ENCODE measurements at regions not wholly inside any gene's neighbourhood (a gene's known extent, or its start where the extent isn't known, plus 50 kb on each side); places are given as distances from the start of the nearest gene placed in this dataset.
"Not testable (repeated sequence)": the region's sequence is repeated elsewhere in the genome, so short reads cannot be mapped to it uniquely, and the experiment has no call there.

DNA sequence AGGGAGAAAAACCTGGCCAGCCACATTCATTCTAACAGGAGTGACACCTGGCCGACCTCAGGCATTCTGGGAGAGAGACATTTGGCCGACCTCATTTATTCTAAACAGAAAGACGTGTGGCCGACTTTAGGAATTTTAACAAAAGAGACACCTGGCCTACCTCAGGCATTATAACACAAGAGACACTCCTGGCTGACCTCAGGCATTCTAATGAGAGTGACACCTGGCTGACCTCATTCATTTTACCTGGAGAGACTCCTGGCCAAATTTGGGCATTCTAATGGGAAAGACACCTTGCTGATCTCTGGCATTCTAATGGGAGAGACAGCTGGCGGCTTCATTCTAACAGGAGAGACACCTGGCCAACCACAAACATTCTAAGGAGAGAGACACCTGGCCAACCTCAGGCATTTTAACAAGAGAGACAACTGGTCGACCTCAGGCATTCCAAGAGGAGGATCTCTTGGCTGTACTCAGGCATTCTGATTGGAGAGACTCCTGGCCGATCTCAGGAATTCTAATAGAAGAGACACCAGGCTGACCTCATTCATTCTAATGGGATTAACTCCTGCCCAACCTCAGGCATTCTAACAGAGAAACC is 1353.9 kb downstream of the UQCRFS1 start:
- no peak overlapping the region for H3K4me3 ChIP-seq (ENCODE audit: low read depth, low read length)
- H3K4me1 ChIP-seq (ENCODE audit: control insufficient read depth, insufficient read depth, low read length) = no peaks in the 10 kb centered on the region
- H3K9me3 ChIP-seq (ENCODE audit: control insufficient read depth, insufficient read depth, low read depth, low read length) = peaks cover 10% of the 10 kb centered on the region
- H3K36me3 ChIP-seq (ENCODE audit: control insufficient read depth in 2 of 2, insufficient read depth in 1 of 2, low read length in 2 of 2) = no peaks in the 10 kb centered on the region
- ChIA-PET POLR2A (no interaction called here), CTCF (no interaction called here)
- TF ChIP-seq ZNF184 (tag by site-specific recombination; IDR thresholded peaks at IDR 0.05) = no peak
- no peak for TF ChIP-seq ZNF654 (tag by site-specific recombination; IDR thresholded peaks at IDR 0.05; ENCODE audit: low read depth)
- no peak for TF ChIP-seq GFI1B (tag by site-specific recombination; IDR thresholded peaks at IDR 0.05)
- TF ChIP-seq ZFHX2 (tag by site-specific recombination; conservative IDR thresholded peaks at IDR 0.05) = no peak
- TF ChIP-seq ZNF768 (tag by site-specific recombination; IDR thresholded peaks at IDR 0.05) = no peak
- no peak overlapping the region for H3K27ac ChIP-seq (ENCODE audit: extremely low read depth, low read depth, low read length)

DNA sequence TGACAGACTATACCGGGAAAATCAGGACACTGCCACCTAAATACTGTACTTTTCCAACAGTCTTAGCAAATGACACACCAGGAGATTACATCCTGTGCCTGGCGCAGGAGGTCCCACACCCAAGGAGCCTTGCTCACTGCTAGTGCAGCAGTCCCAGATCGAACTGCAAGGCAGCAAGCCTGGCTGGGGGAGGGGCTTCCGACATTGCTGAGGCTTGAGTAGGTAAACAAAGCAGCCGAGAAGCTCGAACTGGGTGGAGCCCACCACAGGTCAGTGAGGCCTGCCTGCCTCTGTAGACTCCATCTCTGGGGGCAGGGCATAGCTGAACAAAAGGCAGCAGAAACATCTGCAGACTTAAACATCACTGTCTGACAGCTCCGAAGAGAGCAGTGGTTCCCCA is 1360.0 kb downstream of the UQCRFS1 start:
- H3K36me3 ChIP-seq (ENCODE audit: control insufficient read depth in 2 of 2, insufficient read depth in 1 of 2, low read length in 2 of 2); H3K4me3 ChIP-seq (ENCODE audit: low read depth, low read length); H3K4me1 ChIP-seq (ENCODE audit: control insufficient read depth, insufficient read depth, low read length); CTCF ChIA-PET; POLR2A ChIA-PET; H3K27ac ChIP-seq (ENCODE audit: extremely low read depth, low read depth, low read length); H3K9me3 ChIP-seq (ENCODE audit: control insufficient read depth, insufficient read depth, low read depth, low read length): not testable (repeated sequence)

DNA sequence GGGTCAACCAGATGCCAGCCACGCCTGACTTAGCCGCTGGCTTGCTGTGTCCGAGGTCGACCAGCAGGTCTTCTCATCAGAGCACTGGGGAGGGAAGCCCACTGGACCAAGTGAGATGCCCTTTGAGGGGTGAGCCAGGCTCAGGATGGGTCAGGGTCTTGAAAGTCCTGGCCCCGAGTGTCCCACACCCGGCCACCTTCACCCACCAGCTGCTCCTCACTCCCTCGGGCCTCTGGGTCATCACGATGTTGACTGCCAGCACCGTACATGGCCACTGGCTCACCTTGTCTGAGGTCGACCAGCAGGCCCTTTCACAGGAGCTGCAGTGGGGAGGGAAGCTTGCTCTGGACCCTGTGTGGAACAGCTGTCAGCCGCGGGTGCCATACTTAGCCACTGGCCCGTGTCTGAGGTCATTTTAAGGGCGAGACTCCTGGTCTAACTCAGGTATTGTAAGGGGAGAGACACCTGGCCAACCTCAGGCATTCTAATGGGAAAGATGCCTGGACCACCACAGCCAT is 1361.3 kb downstream of the UQCRFS1 start:
- H3K4me1 ChIP-seq (ENCODE audit: control insufficient read depth, insufficient read depth, low read length) = no peaks in the 10 kb centered on the region
- no peak for TF ChIP-seq ZFP69B (tag by site-specific recombination; IDR thresholded peaks at IDR 0.05)
- no peak for TF ChIP-seq KLF8 (tag by site-specific recombination; IDR thresholded peaks at IDR 0.05)
- TF ChIP-seq, protein P1, sequence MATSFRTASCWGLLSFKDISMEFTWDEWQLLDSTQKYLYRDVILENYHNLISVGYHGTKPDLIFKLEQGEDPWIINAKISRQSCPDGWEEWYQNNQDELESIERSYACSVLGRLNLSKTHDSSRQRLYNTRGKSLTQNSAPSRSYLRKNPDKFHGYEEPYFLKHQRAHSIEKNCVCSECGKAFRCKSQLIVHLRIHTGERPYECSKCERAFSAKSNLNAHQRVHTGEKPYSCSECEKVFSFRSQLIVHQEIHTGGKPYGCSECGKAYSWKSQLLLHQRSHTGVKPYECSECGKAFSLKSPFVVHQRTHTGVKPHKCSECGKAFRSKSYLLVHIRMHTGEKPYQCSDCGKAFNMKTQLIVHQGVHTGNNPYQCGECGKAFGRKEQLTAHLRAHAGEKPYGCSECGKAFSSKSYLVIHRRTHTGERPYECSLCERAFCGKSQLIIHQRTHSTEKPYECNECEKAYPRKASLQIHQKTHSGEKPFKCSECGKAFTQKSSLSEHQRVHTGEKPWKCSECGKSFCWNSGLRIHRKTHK (tag by site-specific recombination; IDR thresholded peaks at IDR 0.05) = no peak
- TF ChIP-seq ZNF24 (tag by site-specific recombination; IDR thresholded peaks at IDR 0.05) = no peak
- TF ChIP-seq ZNF510 (tag by site-specific recombination; IDR thresholded peaks at IDR 0.05; ENCODE audit: insufficient replicate concordance) = no peak
- no peak for TF ChIP-seq ZNF404 (tag by site-specific recombination; IDR thresholded peaks at IDR 0.05)
- no peak for TF ChIP-seq ZNF664 (tag by site-specific recombination; IDR thresholded peaks at IDR 0.05)
- no peak for TF ChIP-seq BCL11B (tag by site-specific recombination; IDR thresholded peaks at IDR 0.05; ENCODE audit: low read depth)
- no peak for TF ChIP-seq FEZF1 (tag by site-specific recombination; IDR thresholded peaks at IDR 0.05)
- TF ChIP-seq ZNF37A (tag by site-specific recombination; IDR thresholded peaks at IDR 0.05) = no peak
- TF ChIP-seq, protein P2, sequence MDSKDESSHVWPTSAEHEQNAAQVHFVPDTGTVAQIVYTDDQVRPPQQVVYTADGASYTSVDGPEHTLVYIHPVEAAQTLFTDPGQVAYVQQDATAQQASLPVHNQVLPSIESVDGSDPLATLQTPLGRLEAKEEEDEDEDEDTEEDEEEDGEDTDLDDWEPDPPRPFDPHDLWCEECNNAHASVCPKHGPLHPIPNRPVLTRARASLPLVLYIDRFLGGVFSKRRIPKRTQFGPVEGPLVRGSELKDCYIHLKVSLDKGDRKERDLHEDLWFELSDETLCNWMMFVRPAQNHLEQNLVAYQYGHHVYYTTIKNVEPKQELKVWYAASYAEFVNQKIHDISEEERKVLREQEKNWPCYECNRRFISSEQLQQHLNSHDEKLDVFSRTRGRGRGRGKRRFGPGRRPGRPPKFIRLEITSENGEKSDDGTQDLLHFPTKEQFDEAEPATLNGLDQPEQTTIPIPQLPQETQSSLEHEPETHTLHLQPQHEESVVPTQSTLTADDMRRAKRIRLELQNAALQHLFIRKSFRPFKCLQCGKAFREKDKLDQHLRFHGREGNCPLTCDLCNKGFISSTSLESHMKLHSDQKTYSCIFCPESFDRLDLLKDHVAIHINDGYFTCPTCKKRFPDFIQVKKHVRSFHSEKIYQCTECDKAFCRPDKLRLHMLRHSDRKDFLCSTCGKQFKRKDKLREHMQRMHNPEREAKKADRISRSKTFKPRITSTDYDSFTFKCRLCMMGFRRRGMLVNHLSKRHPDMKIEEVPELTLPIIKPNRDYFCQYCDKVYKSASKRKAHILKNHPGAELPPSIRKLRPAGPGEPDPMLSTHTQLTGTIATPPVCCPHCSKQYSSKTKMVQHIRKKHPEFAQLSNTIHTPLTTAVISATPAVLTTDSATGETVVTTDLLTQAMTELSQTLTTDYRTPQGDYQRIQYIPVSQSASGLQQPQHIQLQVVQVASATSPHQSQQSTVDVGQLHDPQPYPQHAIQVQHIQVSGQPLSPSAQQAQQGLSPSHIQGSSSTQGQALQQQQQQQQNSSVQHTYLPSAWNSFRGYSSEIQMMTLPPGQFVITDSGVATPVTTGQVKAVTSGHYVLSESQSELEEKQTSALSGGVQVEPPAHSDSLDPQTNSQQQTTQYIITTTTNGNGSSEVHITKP (tag by site-specific recombination; IDR thresholded peaks at IDR 0.05) = no peak
- no peak for TF ChIP-seq OSR2 (tag by site-specific recombination; IDR thresholded peaks at IDR 0.05)
- no peak for TF ChIP-seq ZNF621 (tag by site-specific recombination; IDR thresholded peaks at IDR 0.05)
- no peak for TF ChIP-seq ZNF335 (tag by site-specific recombination; conservative IDR thresholded peaks at IDR 0.05)
- TF ChIP-seq ZNF48 (tag by site-specific recombination; IDR thresholded peaks at IDR 0.05) = no peak
- no peak for TF ChIP-seq GLIS2 (tag by site-specific recombination; IDR thresholded peaks at IDR 0.05)
- no peak for TF ChIP-seq ZNF324 (tag by site-specific recombination; IDR thresholded peaks at IDR 0.05)
- H3K36me3 ChIP-seq (ENCODE audit: control insufficient read depth in 2 of 2, insufficient read depth in 1 of 2, low read length in 2 of 2) = no peaks in the 10 kb centered on the region
- CTCF ChIA-PET = no interaction called here
- H3K9me3 ChIP-seq (ENCODE audit: control insufficient read depth, insufficient read depth, low read depth, low read length) = peaks cover 3% of the 10 kb centered on the region
- H3K27ac ChIP-seq (ENCODE audit: extremely low read depth, low read depth, low read length) = no peak overlapping the region
- POLR2A ChIA-PET = no interaction called here
- H3K4me3 ChIP-seq (ENCODE audit: low read depth, low read length) = no peak overlapping the region
